Central memory CD4-positive, alpha-beta T cell (primary cell): ENCODE measurements at regions not wholly inside any gene's neighbourhood (a gene's known extent, or its start where the extent isn't known, plus 50 kb on each side); places are given as distances from the start of the nearest gene placed in this dataset.
"Not testable (repeated sequence)": the region's sequence is repeated elsewhere in the genome, so short reads cannot be mapped to it uniquely, and the experiment has no call there.

ENCODE experiments used
- DNase-seq: peaks from one replicate; pipeline ENCODE4 v3.0.0; 2022

GRCh38 chrX:93468075-93468474 lies 205.3 kb downstream of the NAP1L3 start:
- DNase-seq, result no peak

GRCh38 chrX:93466383-93466782 lies 207.0 kb downstream of the NAP1L3 start:
- no peak for DNase-seq

GRCh38 chrX:93461060-93461459 lies 212.3 kb downstream of the NAP1L3 start:
- no peak for DNase-seq

GRCh38 chrX:93454509-93454908 lies 218.9 kb downstream of the NAP1L3 start:
- DNase-seq, result no peak

- DNase-seq, result not testable (repeated sequence)
Observed at GRCh38 chrX:93434721-93435120, 238.7 kb downstream of the NAP1L3 start.

GRCh38 chrX:93428497-93428896 lies 244.9 kb downstream of the NAP1L3 start:
- no peak for DNase-seq

GRCh38 chrX:93422693-93423092 lies 250.7 kb downstream of the NAP1L3 start:
- peak; percentile 3 for DNase-seq

- no peak for DNase-seq
Observed at GRCh38 chrX:93420525-93421082, 252.8 kb downstream of the NAP1L3 start.

GRCh38 chrX:93420090-93420489 lies 253.3 kb downstream of the NAP1L3 start:
- DNase-seq, result no peak

- DNase-seq, result no peak
Observed at GRCh38 chrX:93419642-93420041, 253.7 kb downstream of the NAP1L3 start.

- DNase-seq, result no peak
Observed at GRCh38 chrX:93404121-93404520, 269.3 kb downstream of the NAP1L3 start.

- no peak for DNase-seq
Observed at GRCh38 chrX:93354651-93355050, 318.7 kb downstream of the NAP1L3 start.

GRCh38 chrX:93346309-93346708 lies 327.1 kb downstream of the NAP1L3 start:
- no peak for DNase-seq

- DNase-seq, result not testable (repeated sequence)
Observed at GRCh38 chrX:93344287-93344686, 329.1 kb downstream of the NAP1L3 start.

GRCh38 chrX:93332329-93332728 lies 341.0 kb downstream of the NAP1L3 start:
- no peak for DNase-seq

GRCh38 chrX:93322110-93322509 lies 351.3 kb downstream of the NAP1L3 start:
- DNase-seq, result no peak

- DNase-seq, result no peak
Observed at GRCh38 chrX:93319609-93320008, 353.8 kb downstream of the NAP1L3 start.
